ENCODE measurements at regions not wholly inside any gene's neighbourhood (a gene's known extent, or its start where the extent isn't known, plus 50 kb on each side); places are given as distances from the start of the nearest gene placed in this dataset.
"Not testable (repeated sequence)": the region's sequence is repeated elsewhere in the genome, so short reads cannot be mapped to it uniquely, and the experiment has no call there.

DNA sequence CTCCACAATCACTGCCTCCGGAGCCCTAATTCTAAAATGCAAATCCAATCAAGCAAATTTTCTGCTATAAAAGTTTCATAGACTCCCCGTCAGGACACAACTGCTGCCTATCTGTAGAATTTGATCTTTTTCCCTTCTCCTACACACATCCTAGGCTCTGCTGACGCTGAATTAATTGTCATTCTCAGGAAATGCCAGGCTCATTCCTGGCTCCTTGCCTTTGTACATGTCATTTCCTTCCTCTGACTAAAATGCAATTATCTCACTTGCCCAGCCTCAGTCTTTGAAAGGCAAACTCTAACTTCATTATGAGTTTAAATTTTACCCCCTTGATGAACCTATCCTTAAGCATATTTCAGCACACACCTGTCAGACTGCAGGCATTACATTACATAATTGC is 844.9 kb upstream of the CRIM1 start:
- DNase-seq = no peak

DNA sequence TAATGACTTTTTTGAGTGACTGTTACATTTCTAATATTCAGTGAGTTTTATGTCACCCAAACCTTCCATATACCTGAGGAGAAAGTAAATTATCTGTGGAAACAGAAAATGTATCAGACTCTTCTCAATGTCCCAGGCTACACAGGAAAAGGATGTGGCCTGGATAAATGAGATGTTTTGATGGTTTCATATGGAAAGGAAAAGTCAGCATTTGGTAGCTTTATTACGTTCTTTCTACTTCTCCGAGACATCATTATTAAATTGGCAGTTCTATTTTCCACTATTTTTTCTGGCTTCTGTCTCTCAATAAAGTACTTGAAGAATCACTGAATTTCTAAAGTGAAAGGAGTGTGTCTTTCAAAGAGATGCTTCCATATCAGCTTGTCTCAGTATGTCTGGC is 847.0 kb upstream of the CRIM1 start:
- DNase-seq = no peak

GRCh38 chr2:35504419-35504818 is 851.2 kb upstream of the CRIM1 start:
- no peak for DNase-seq

DNA sequence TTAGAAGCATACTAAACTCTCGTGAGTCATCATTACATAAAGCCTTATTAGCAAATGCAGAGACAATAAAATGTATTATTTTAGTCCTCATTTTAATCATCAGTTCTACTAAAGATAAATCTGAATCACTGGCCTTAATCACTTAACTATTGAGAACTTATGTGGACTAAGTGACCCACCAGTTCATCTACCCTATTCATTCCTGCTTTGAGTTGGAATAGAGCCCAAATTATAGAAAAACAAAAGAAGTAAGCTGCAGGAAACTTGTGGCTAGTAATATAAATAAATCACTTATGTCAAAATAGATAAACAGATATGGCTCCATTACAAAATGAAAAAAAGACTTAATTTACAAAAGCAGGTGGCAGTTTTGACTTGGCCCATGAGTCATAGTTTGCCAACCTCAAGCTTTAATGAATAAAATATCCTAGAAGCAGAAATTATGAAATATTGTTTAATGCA is 851.8 kb upstream of the CRIM1 start:
- no peak for DNase-seq

DNA sequence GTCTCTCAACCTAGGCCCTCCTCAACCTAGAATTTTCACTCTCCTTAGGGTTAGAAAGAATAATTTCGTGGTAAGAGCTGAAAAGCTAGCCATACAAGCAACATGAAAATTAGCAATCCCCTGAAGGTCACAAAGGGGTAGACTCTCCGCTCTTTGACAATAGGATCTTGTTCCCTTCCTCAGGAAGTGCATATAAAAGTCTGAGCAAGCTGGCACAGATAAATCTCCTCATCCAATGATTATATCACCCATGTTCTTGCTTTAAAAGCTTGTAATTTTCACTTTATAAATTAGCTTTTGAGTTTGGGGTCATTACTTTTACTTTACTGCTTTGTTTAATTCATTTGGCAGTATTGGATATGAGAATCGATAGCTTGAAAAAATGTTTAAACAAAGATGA is 852.3 kb upstream of the CRIM1 start:
- no peak for DNase-seq

DNA sequence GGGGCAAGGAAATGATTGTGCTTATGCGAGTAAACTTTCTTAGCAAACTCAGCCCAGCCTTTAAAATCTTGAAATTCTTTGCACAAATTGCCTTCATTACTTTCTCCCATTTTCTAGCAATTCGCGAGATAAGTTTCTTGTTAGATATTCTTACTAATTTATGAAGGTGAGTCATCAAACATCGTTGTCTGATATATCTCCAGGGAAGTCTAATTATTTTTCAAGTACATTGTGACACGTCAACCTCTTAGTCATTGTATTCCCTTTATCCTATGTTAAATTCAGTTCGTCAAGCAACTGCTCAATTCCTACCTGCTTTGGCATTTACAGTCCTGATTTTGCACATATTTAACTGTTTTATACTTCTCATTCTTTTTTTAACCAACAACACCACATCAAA is 854.5 kb upstream of the CRIM1 start:
- DNase-seq = no peak

GRCh38 chr2:35496022-35496421 is 859.6 kb upstream of the CRIM1 start:
- no peak for DNase-seq

- DNase-seq = no peak
Observed at GRCh38 chr2:35495182-35495581, 860.4 kb upstream of the CRIM1 start.

GRCh38 chr2:35478121-35478520 is 877.5 kb upstream of the CRIM1 start:
- not testable (repeated sequence) for DNase-seq

GRCh38 chr2:35468245-35468644 is 887.3 kb upstream of the CRIM1 start:
- DNase-seq = no peak

DNA sequence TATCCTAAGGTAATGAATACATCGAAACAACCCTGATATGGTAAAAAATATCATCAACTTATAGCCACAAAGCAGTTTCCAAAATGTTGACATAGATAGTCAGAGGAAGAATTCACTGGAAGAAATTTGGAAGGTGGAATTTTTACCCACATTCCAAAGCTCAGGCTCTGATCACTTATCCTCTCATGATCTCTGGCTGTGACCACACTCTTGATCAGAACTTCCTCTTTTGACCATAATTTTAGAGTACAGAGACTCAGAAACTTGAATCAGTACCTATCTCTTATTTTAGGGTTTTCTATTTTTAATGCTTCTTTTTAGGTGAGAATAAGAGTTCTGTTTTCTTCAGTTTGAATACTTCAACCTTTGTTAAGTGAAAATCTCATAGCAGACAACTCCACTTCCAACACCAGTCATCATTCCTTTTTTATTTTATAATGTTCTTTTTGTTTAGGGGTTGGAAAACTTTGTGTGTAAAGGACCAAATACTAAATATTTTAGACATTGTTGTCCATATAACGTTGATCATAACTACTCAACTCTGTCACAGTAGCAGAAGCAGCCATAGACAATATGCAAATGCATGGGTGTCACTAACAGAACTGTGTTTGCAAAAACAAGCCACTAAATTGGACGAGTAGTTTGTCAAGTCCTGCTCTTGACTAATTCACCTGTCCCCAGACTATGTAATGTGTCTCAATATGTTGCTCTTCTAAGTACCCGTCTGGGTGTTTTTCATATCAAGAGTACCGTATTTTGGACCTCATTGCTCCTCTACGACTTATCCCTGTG is 891.6 kb upstream of the CRIM1 start:
- DNase-seq = no peak

GRCh38 chr2:35462226-35462998 is 893.2 kb upstream of the CRIM1 start:
- no peak for DNase-seq

DNA sequence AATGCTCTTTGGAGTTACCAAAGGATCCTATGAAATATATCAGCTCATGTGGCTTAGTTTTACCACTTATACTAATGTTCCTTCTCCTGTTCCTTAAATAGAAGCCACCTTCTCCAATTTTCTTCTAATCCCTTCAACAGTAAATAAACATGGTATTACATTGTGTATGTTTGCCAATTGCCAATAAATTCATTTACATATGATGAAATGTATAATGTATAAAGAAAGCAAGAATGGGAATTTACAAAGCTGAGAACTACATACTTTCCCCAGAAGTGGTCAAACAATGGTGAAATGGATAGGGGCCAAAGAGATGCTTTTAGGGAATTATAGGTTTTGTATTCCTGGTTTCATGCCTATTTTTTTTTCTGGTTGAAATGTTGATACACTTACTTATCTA is 894.2 kb upstream of the CRIM1 start:
- DNase-seq = no peak

- no peak for DNase-seq
Observed at GRCh38 chr2:35454966-35455638, 900.5 kb upstream of the CRIM1 start.

DNA sequence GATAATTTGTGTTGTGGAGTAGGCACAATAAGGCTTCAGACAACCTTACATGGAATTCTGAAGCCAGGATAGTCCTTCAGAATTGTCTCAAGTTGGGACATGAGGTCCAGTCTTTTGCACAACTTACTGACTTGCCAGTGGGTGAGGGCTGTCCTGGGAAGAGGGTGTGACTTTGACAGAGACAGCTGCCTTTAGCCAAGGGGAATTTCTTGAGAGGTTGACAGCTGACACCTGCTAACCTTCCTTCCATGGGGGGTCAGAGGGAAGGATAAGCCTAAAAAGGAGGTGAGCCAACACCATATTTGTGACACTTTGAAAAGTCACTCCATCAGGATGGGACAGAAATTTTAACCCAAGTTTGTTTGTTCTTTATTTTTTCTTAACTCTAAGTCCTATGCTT is 907.8 kb upstream of the CRIM1 start:
- no peak for DNase-seq

- DNase-seq = no peak
Observed at GRCh38 chr2:35447215-35447614, 908.4 kb upstream of the CRIM1 start.

- no peak for DNase-seq
Observed at GRCh38 chr2:35443087-35443486, 912.5 kb upstream of the CRIM1 start.

- not testable (repeated sequence) for DNase-seq
Observed at GRCh38 chr2:35441575-35441974, 914.0 kb upstream of the CRIM1 start.

DNA sequence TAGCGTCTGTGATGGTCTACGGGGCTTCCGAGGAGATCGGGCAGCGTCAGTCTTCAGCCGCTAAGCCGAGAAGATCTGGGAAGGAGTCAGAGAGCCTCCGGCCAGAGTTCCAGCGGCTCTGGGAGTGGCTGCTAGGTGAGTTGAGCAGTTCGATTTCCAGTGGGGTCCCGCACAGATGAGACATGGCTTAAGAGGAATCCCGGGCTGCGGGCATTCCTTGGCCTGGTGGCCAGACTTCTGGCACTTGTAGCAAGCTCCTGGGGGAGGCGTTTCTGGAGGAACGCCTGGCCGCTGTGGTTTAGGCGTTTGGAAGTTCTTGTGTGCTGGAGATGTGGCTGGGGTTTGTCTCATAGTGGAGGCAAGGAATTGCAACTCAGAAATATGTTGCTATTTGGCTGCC is 915.3 kb upstream of the CRIM1 start:
- DNase-seq = not testable (repeated sequence)

- DNase-seq = not testable (repeated sequence)
Observed at GRCh38 chr2:35436893-35437292, 918.7 kb upstream of the CRIM1 start.

- no peak for DNase-seq
Observed at GRCh38 chr2:35428548-35428947, 927.0 kb upstream of the CRIM1 start.

- DNase-seq = no peak
Observed at GRCh38 chr2:35421485-35421884, 934.1 kb upstream of the CRIM1 start.

- no peak for DNase-seq
Observed at GRCh38 chr2:35417293-35417692, 938.3 kb upstream of the CRIM1 start.

Measured in activated naive CD4-positive, alpha-beta T cell treated with Interleukin-2 at 50 U/mL for 16 hours (primary cell).